ENCODE measurements at regions not wholly inside any gene's neighbourhood (a gene's known extent, or its start where the extent isn't known, plus 50 kb on each side); places are given as distances from the start of the nearest gene placed in this dataset.

DNA sequence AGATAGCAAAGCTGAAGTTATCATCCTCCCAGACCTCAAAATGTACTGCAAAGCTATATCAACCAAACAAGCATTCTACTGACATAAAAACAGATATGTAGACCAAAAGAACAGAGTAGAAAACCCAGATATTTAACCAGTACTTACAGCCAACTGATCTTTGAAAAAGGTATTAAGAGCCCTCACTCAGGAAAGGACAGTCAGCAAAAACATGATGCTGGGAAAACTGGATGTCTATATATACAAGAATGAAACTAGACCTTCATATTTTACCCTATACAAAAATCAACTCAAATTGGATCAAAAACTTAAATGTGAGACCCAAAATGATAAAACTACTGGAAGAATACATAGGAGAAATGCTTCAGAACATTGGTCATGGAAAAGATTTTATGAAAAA, 87.5 kb upstream of the MME start (continued):
- TF ChIP-seq, protein P1, sequence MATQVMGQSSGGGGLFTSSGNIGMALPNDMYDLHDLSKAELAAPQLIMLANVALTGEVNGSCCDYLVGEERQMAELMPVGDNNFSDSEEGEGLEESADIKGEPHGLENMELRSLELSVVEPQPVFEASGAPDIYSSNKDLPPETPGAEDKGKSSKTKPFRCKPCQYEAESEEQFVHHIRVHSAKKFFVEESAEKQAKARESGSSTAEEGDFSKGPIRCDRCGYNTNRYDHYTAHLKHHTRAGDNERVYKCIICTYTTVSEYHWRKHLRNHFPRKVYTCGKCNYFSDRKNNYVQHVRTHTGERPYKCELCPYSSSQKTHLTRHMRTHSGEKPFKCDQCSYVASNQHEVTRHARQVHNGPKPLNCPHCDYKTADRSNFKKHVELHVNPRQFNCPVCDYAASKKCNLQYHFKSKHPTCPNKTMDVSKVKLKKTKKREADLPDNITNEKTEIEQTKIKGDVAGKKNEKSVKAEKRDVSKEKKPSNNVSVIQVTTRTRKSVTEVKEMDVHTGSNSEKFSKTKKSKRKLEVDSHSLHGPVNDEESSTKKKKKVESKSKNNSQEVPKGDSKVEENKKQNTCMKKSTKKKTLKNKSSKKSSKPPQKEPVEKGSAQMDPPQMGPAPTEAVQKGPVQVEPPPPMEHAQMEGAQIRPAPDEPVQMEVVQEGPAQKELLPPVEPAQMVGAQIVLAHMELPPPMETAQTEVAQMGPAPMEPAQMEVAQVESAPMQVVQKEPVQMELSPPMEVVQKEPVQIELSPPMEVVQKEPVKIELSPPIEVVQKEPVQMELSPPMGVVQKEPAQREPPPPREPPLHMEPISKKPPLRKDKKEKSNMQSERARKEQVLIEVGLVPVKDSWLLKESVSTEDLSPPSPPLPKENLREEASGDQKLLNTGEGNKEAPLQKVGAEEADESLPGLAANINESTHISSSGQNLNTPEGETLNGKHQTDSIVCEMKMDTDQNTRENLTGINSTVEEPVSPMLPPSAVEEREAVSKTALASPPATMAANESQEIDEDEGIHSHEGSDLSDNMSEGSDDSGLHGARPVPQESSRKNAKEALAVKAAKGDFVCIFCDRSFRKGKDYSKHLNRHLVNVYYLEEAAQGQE (IDR thresholded peaks at IDR 0.05): no peak
- TF ChIP-seq USF2 (IDR thresholded peaks at IDR 0.05) (no peak), KDM5A (IDR thresholded peaks at IDR 0.05) (no peak), PHF8 (IDR thresholded peaks at IDR 0.05; ENCODE audit: borderline replicate concordance, low read depth) (no peak), ZC3H11A (IDR thresholded peaks at IDR 0.05) (no peak)

DNA sequence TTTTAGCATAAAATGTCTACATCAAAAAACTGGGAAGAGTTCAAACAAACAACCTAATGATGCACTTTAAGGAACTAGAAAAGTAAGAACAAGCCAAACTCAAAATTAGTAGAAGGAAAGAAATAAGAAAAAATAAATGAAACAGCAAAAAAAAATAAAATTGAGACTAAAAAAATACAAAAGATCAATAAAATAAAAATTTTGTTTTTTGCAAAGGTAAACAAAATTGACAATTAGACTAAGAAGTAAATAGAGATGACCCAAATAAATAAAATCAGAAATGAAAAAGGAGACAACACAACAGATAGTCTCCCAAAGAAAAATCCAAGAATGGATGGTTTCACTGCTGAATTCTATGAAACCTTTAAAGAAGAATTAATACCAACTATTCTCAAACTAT, 89.6 kb upstream of the MME start:
- H3K27ac ChIP-seq: no peak overlapping the region
- no peak for FAIRE-seq
- TF ChIP-seq BCL3 (IDR thresholded peaks at IDR 0.05) (no peak), CHD4 (IDR thresholded peaks at IDR 0.05; ENCODE audit: borderline replicate concordance) (no peak), MYC (IDR thresholded peaks at IDR 0.05; ENCODE audit: borderline replicate concordance, low read length) (no peak)

GRCh38 chr3:154987846-154988245, 92.3 kb upstream of the MME start:
- FAIRE-seq (no peak), DNase-seq (ENCODE audit: low read depth in 1 of 2, low spot score in 1 of 2) (no peak), ATAC-seq (no peak)
- Histone ChIP-seq H3K4me3 (no peak overlapping the region), H3K4me1 (no peaks in the 10 kb centered on the region), H3K9me3 (no peaks in the 10 kb centered on the region), H3K27ac (no peak overlapping the region), H3K4me2 (no peak overlapping the region)
- CTCF ChIA-PET: no interaction called here
- 0% methylated on average over 1 of the region's 1 CpG for WGBS (ENCODE audit: missing lambda C conversion rate)
- TF ChIP-seq BCL3 (IDR thresholded peaks at IDR 0.05): no peak
- POLR2A ChIA-PET: no interaction called here

More for the DNA sequence above, 89.6 kb upstream of the MME start:
- ATAC-seq (no peak), DNase-seq (ENCODE audit: low read depth in 1 of 2, low spot score in 1 of 2) (no peak)
- H3K4me3 ChIP-seq: no peak overlapping the region
- H3K4me2 ChIP-seq: no peak overlapping the region
- ChIA-PET POLR2A (no interaction called here), CTCF (no interaction called here)
- no peaks in the 10 kb centered on the region for H3K9me3 ChIP-seq
- no peaks in the 10 kb centered on the region for H3K4me1 ChIP-seq

GRCh38 chr3:154981664-154982063, 98.5 kb upstream of the MME start:
- WGBS (ENCODE audit: missing lambda C conversion rate): 4% methylated on average over 1 of the region's 1 CpG
- H3K27ac ChIP-seq: no peak overlapping the region
- CTCF ChIA-PET: no interaction called here
- no peak overlapping the region for H3K4me2 ChIP-seq
- H3K4me1 ChIP-seq: no peaks in the 10 kb centered on the region
- no peak overlapping the region for H3K4me3 ChIP-seq
- FAIRE-seq (no peak), DNase-seq (ENCODE audit: low read depth in 1 of 2, low spot score in 1 of 2) (no peak), ATAC-seq (no peak)
- POLR2A ChIA-PET: no interaction called here
- H3K9me3 ChIP-seq: no peaks in the 10 kb centered on the region
- TF ChIP-seq RARB (CRISPR knock-in tag; IDR thresholded peaks at IDR 0.05) (no peak), RAD21 (conservative IDR thresholded peaks at IDR 0.05 in 1 of 2, IDR thresholded peaks at IDR 0.05 in 1 of 2) (no peak), NFE2L2 (conservative IDR thresholded peaks at IDR 0.05; ENCODE audit: low read length) (no peak), HOXB5 (CRISPR knock-in tag; IDR thresholded peaks at IDR 0.05) (no peak), HES2 (IDR thresholded peaks at IDR 0.05) (no peak), SREBF2 (IDR thresholded peaks at IDR 0.05) (no peak), ATOH8 (CRISPR knock-in tag; IDR thresholded peaks at IDR 0.05; ENCODE audit: low read depth) (no peak), ZC3H11A (IDR thresholded peaks at IDR 0.05) (no peak), ESRRA (IDR thresholded peaks at IDR 0.05; ENCODE audit: borderline replicate concordance, low read length) (no peak), CBX2 (IDR thresholded peaks at IDR 0.05; ENCODE audit: borderline replicate concordance, low read depth) (no peak), JUN (IDR thresholded peaks at IDR 0.05) (no peak), RCOR1 (IDR thresholded peaks at IDR 0.05; ENCODE audit: low read depth, low read length) (no peak)
- TF ChIP-seq, protein P2, sequence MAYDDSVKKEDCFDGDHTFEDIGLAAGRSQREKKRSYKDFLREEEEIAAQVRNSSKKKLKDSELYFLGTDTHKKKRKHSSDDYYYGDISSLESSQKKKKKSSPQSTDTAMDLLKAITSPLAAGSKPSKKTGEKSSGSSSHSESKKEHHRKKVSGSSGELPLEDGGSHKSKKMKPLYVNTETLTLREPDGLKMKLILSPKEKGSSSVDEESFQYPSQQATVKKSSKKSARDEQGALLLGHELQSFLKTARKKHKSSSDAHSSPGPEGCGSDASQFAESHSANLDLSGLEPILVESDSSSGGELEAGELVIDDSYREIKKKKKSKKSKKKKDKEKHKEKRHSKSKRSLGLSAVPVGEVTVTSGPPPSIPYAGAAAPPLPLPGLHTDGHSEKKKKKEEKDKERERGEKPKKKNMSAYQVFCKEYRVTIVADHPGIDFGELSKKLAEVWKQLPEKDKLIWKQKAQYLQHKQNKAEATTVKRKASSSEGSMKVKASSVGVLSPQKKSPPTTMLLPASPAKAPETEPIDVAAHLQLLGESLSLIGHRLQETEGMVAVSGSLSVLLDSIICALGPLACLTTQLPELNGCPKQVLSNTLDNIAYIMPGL (CRISPR knock-in tag; IDR thresholded peaks at IDR 0.05; ENCODE audit: borderline replicate concordance): no peak

Data from A549 (cell line).